ENCODE measurements at regions not wholly inside any gene's neighbourhood (a gene's known extent, or its start where the extent isn't known, plus 50 kb on each side); places are given as distances from the start of the nearest gene placed in this dataset.

DNA sequence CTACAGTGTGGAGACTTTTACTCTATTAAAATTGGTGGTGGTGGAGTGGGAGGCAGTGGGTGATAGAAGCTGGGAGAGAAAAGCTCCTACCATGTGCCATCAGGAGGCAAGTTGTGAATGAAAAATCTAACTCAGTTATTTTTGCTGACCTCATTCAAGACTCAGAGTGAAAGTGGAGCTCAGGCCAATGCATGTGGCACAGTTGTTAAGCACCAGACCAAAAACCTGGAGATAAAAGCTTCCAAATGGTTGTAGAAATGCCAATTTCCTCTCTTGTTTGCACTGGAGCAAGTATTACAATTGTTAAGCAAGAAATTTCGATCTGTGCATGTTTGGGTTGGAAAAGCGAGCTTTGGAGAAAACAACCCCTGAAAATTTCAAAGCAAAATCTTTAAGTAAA, 81.5 kb upstream of the PRICKLE2 start:
- DNase-seq = no peak

DNA sequence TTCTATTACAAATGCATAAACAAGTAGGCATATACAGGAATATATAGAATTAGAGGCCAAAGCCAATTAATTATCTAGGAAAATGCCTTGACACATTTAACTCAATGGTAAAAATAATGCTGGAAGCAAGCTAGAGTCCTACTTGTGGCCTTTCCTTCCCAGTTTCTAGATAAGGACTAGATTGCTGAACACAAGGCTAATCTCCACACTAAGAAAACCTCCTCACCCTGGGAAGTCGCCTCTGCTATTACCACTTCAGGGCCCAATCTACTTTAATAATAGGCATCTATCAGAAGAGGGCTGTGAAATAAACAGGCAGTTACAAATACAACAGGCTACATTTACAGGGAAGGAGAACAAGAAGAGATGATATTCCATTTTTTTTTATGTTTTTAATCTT, 80.5 kb upstream of the PRICKLE2 start:
- no peak for DNase-seq

DNA sequence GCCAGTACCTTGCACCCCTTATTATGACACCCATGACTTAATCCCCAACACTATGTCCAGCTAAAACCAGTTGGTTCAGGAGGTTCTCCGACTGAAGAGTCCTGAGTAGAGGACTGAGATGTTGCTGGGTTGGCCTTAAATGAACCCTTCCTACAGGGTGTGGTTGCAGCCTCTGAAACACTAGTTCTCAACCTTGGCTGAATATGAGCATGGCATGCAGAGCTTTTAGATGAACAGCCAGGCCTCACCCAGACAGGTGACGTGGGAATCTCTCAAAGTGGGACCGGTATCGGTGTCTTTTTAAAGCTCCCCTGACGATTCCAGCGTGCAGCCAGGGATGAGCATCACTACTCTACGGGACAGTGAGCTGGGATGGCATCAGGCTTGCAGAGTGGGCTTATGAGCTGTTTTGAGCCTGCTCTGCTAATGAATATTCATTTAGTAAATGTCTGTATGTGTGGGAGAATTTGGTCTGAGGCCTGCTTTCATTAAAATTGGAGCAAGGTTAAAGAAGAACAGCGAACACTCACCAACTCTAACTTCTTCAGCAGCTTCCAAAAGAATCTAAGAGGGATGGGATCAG, 79.7 kb upstream of the PRICKLE2 start:
- DNase-seq = no peak

GRCh38 chr3:64303881-64304280, 78.6 kb upstream of the PRICKLE2 start:
- DNase-seq = no peak

GRCh38 chr3:64303401-64303800, 78.1 kb upstream of the PRICKLE2 start:
- no peak for DNase-seq

GRCh38 chr3:64301476-64301875, 76.2 kb upstream of the PRICKLE2 start:
- no peak for DNase-seq

GRCh38 chr3:64300790-64301423, 75.6 kb upstream of the PRICKLE2 start:
- no peak for DNase-seq

GRCh38 chr3:64299206-64299605, 73.9 kb upstream of the PRICKLE2 start:
- DNase-seq = no peak

- no peak for DNase-seq
Measured at GRCh38 chr3:64297563-64297962, 72.3 kb upstream of the PRICKLE2 start.

DNA sequence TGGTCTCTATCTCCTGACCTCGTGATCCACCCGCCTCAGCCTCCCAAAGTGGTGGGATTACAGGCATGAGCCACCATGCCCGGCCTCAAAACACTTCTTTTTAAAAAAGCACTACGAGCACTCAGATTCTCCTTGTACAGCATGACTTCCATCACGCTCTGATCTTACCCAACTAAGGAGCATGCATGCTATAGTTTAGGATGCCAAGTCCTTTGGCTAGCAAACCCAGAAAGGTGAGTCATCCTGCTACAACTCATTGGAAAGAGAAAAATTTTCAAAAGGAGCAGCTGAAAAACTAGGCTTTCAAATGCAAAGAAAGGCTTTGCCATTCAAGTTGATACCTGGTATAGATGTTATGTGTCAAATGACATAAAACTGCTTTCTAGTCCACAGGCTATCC, 70.3 kb upstream of the PRICKLE2 start:
- no peak for DNase-seq

- DNase-seq = no peak
Measured at GRCh38 chr3:64294771-64295170, 69.5 kb upstream of the PRICKLE2 start.

- no peak for DNase-seq
Measured at GRCh38 chr3:64293121-64293520, 67.9 kb upstream of the PRICKLE2 start.

- DNase-seq = no peak
Measured at GRCh38 chr3:64291956-64292355, 66.7 kb upstream of the PRICKLE2 start.

- no peak for DNase-seq
Measured at GRCh38 chr3:64291345-64291744, 66.1 kb upstream of the PRICKLE2 start.

DNA sequence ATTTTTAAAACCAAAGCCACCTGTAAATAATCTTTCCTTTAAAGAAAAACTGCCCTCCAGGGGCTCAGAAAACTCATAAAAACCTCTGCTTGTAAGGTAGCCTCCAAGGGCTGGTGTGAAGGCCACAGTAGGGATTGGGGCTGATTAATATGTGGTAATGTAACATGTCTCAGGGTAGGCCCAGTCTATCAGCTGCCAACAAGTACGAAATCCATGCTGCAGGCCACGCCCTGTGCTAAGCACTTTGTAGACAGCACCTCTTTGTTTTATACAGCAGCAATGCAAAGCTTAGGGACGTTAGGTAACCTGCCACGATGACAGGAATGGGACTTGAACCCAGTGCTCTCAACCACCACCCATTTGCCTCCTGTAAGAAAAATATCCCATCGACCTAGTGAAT, 65.6 kb upstream of the PRICKLE2 start:
- DNase-seq = no peak

DNA sequence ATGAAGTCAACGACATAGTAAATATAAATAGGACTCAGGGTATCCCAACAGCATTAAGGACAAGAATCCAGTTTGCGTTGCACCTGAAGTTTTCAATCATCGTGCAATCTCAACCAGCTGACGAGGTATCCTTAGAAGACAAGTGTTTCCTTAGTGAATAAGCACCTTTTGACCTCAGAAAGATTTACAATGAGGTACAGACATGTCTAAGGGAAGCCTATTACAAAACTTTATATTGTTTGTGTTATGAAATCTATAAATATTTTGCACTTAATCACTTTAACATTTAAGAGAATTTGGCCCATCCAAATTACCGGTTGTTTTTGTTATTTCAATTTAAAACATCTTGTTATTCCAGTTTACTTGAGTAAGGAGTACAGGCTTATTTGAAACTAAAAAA, 64.9 kb upstream of the PRICKLE2 start:
- no peak for DNase-seq

DNA sequence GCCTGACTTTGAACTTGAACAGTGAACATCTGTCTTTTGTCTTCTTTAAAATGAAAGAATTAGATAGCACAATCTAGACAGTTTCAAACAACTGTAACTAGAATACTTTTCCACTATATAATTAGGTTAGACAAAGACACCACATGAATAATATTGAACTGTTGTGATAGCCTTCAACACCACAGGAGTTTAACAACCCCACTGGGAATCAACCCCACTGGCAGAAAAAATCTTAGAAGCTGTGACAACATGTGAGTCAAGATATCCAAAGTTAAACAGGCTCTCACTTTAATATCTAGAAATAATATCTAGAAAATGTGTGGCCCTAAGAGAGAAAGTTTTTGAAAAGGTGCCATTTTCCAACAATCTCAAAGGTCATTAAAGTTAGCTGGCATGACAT, 64.4 kb upstream of the PRICKLE2 start:
- DNase-seq = no peak

GRCh38 chr3:64278625-64279024, 53.4 kb upstream of the PRICKLE2 start:
- DNase-seq = no peak

- DNase-seq = no peak
Measured at GRCh38 chr3:64276131-64276530, 50.9 kb upstream of the PRICKLE2 start.
